Nephron progenitor cell (in vitro differentiated cells): ENCODE measurements at regions not wholly inside any gene's neighbourhood (a gene's known extent, or its start where the extent isn't known, plus 50 kb on each side); places are given as distances from the start of the nearest gene placed in this dataset.

Experiments used
- DNase-seq: peaks from one replicate; pipeline ENCODE4 v3.0.0; 2021
- H3K27ac Mint-ChIP-seq: 2 replicates; pipeline ENCODE4 v1.8.0; 2021; ENCODE audit warnings: mild to moderate bottlenecking, moderate library complexity, mixed read lengths
- H3K27me3 Mint-ChIP-seq: 2 replicates; pipeline ENCODE4 v1.8.0; 2021; ENCODE audit warnings: mild to moderate bottlenecking, low read depth, mixed read lengths; ENCODE audit not compliant: poor library complexity
- H3K36me3 Mint-ChIP-seq: 2 replicates; pipeline ENCODE4 v1.8.0; 2021; ENCODE audit warnings: low read depth, mixed read lengths
- H3K4me1 Mint-ChIP-seq: 2 replicates; pipeline ENCODE4 v1.8.0; 2021; ENCODE audit warnings: mixed read lengths
- H3K4me3 Mint-ChIP-seq: 2 replicates; pipeline ENCODE4 v1.8.0; 2021; ENCODE audit warnings: mild to moderate bottlenecking, moderate library complexity, mixed read lengths
- H3K9me3 Mint-ChIP-seq: 2 replicates; pipeline ENCODE4 v1.8.0; 2021; ENCODE audit warnings: mild to moderate bottlenecking, moderate library complexity, mixed read lengths
- TF ChIP-seq, protein P1 (sequence below): fragments of 200-600 bp; sonication (generic); IDR thresholded peaks from 2 replicates; pipeline ENCODE4 v1.5.0; 2021; ENCODE audit warnings: antibody characterized with exemption

GRCh38 chr7:34322841-34323240 is 335.2 kb upstream of the NPSR1 start:
- TF ChIP-seq, protein P1, sequence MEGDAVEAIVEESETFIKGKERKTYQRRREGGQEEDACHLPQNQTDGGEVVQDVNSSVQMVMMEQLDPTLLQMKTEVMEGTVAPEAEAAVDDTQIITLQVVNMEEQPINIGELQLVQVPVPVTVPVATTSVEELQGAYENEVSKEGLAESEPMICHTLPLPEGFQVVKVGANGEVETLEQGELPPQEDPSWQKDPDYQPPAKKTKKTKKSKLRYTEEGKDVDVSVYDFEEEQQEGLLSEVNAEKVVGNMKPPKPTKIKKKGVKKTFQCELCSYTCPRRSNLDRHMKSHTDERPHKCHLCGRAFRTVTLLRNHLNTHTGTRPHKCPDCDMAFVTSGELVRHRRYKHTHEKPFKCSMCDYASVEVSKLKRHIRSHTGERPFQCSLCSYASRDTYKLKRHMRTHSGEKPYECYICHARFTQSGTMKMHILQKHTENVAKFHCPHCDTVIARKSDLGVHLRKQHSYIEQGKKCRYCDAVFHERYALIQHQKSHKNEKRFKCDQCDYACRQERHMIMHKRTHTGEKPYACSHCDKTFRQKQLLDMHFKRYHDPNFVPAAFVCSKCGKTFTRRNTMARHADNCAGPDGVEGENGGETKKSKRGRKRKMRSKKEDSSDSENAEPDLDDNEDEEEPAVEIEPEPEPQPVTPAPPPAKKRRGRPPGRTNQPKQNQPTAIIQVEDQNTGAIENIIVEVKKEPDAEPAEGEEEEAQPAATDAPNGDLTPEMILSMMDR = no peak
- no peaks in the 10 kb centered on the region for H3K36me3 Mint-ChIP-seq
- H3K9me3 Mint-ChIP-seq = no peaks in the 10 kb centered on the region
- no peak overlapping the region for H3K4me3 Mint-ChIP-seq
- DNase-seq = no peak
- peaks cover 16% of the 10 kb centered on the region for H3K4me1 Mint-ChIP-seq
- no peak overlapping the region for H3K27ac Mint-ChIP-seq
- H3K27me3 Mint-ChIP-seq = peaks cover 3% of the 10 kb centered on the region

DNA sequence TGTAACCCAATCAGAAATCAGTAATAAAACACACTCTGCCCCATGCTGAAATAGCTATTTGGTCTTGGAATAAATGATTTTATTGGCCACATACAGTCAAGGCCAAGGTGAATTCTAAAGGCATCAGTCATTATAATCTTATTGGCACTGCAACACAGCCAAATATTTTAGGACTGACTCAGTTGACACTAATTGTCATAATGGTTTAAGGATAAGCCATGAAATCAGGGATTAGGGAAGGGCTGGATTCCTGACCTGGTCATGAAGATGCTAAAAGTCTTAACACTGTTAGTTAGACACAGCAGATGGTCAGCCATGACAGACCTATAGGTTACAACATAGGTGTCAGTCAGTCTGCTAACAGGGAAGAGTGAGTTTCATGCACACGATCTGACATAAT is 330.3 kb upstream of the NPSR1 start:
- Mint-ChIP-seq H3K27me3 (peaks cover 3% of the 10 kb centered on the region), H3K4me3 (no peak overlapping the region), H3K4me1 (no peaks in the 10 kb centered on the region), H3K36me3 (no peaks in the 10 kb centered on the region), H3K9me3 (no peaks in the 10 kb centered on the region), H3K27ac (no peak overlapping the region)
- DNase-seq = no peak
- TF ChIP-seq, protein P1 = no peak

- Mint-ChIP-seq H3K4me1 (no peaks in the 10 kb centered on the region), H3K4me3 (no peak overlapping the region), H3K9me3 (no peaks in the 10 kb centered on the region), H3K27me3 (peaks cover under 1% of the 10 kb centered on the region), H3K27ac (no peak overlapping the region), H3K36me3 (no peaks in the 10 kb centered on the region)
- TF ChIP-seq, protein P1 = no peak
- DNase-seq = no peak
These were observed 327.7 kb upstream of the NPSR1 start for GRCh38 chr7:34330308-34330707.

- Mint-ChIP-seq H3K4me1 (no peaks in the 10 kb centered on the region), H3K4me3 (no peak overlapping the region), H3K36me3 (no peaks in the 10 kb centered on the region), H3K27me3 (no peaks in the 10 kb centered on the region), H3K9me3 (no peaks in the 10 kb centered on the region), H3K27ac (no peak overlapping the region)
- DNase-seq = no peak
- TF ChIP-seq, protein P1 = no peak
These were observed 326.9 kb upstream of the NPSR1 start for GRCh38 chr7:34331102-34331501.

GRCh38 chr7:34332006-34332405 is 326.0 kb upstream of the NPSR1 start:
- Mint-ChIP-seq H3K4me1 (no peaks in the 10 kb centered on the region), H3K27ac (no peak overlapping the region), H3K4me3 (no peak overlapping the region), H3K36me3 (peaks cover under 1% of the 10 kb centered on the region), H3K9me3 (peaks cover 1% of the 10 kb centered on the region), H3K27me3 (no peaks in the 10 kb centered on the region)
- DNase-seq = no peak
- TF ChIP-seq, protein P1 = no peak

DNA sequence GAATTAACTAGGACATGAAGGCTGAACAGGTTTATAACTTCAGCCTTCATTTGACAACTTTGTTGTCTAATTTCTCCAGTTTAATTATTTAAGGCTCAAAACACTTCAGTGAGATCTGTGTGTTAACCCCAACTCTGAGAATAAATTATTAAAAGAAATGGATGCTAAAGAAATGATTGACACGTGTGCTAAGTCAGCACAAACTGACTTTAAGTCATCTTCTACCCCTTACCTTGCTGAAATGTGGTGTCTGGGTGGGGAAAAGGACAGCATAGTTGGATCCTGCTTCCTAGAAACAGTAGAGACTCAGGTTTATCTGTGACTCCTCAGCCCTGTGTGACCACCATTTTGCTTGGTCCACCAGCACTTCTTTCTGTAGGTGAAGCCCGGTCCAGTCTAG is 324.8 kb upstream of the NPSR1 start:
- no peaks in the 10 kb centered on the region for H3K4me1 Mint-ChIP-seq
- TF ChIP-seq, protein P1 = no peak
- H3K27me3 Mint-ChIP-seq = no peaks in the 10 kb centered on the region
- peaks cover 13% of the 10 kb centered on the region for H3K9me3 Mint-ChIP-seq
- H3K36me3 Mint-ChIP-seq = peaks cover 5% of the 10 kb centered on the region
- no peak overlapping the region for H3K27ac Mint-ChIP-seq
- DNase-seq = no peak
- H3K4me3 Mint-ChIP-seq = no peak overlapping the region
